IPS-20b (cell line): ENCODE measurements at regions not wholly inside any gene's neighbourhood (a gene's known extent, or its start where the extent isn't known, plus 50 kb on each side); places are given as distances from the start of the nearest gene placed in this dataset.

Source experiments
- H3K27ac ChIP-seq: one replicate; pipeline ENCODE4 v1.5.1; 2013; ENCODE audit warnings: low read length
- H3K27me3 ChIP-seq: 2 replicates; pipeline ENCODE4 v1.6.1; 2013; ENCODE audit warnings: mild to moderate bottlenecking, low read length, inconsistent platforms; ENCODE audit not compliant: insufficient read depth
- H3K36me3 ChIP-seq: 2 replicates; pipeline ENCODE4 v1.6.1; 2013; ENCODE audit warnings: low read depth, mild to moderate bottlenecking, inconsistent platforms, low read length, moderate library complexity; ENCODE audit not compliant: insufficient read depth
- H3K4me1 ChIP-seq: 2 replicates; pipeline ENCODE4 v1.6.1; 2013; ENCODE audit warnings: mild to moderate bottlenecking, control low read depth, inconsistent platforms, low read length, moderate library complexity; ENCODE audit not compliant: insufficient read depth
- H3K4me3 ChIP-seq: 2 replicates; pipeline ENCODE4 v1.5.1; 2013; ENCODE audit warnings: mild to moderate bottlenecking, low read length, inconsistent platforms
- H3K9ac ChIP-seq: 2 replicates; pipeline ENCODE4 v1.6.1; 2013; ENCODE audit warnings: low read depth, mild to moderate bottlenecking, inconsistent platforms, low read length, moderate library complexity
- H3K9me3 ChIP-seq: 2 replicates; pipeline ENCODE4 v1.6.1; 2013; ENCODE audit warnings: mild to moderate bottlenecking, low read depth, low read length, inconsistent platforms; ENCODE audit not compliant: insufficient read depth

GRCh38 chr2:188077757-188078156 lies 213.9 kb upstream of the GULP1 start:
- no peak overlapping the region for H3K4me3 ChIP-seq

GRCh38 chr2:188078534-188078933 lies 213.1 kb upstream of the GULP1 start:
- H3K27ac ChIP-seq, result no peak overlapping the region
- H3K9me3 ChIP-seq, result no peaks in the 10 kb centered on the region
- no peak overlapping the region for H3K9ac ChIP-seq

More at GRCh38 chr2:188077757-188078156, 213.9 kb upstream of the GULP1 start:
- H3K9me3 ChIP-seq, result no peaks in the 10 kb centered on the region
- H3K4me1 ChIP-seq, result no peaks in the 10 kb centered on the region
- H3K27me3 ChIP-seq, result no peaks in the 10 kb centered on the region
- no peaks in the 10 kb centered on the region for H3K36me3 ChIP-seq
- H3K9ac ChIP-seq, result no peak overlapping the region
- H3K27ac ChIP-seq, result no peak overlapping the region

GRCh38 chr2:188079196-188079595 lies 212.5 kb upstream of the GULP1 start:
- Histone ChIP-seq H3K27ac (no peak overlapping the region), H3K9me3 (no peaks in the 10 kb centered on the region), H3K9ac (no peak overlapping the region), H3K4me1 (no peaks in the 10 kb centered on the region), H3K36me3 (no peaks in the 10 kb centered on the region), H3K27me3 (no peaks in the 10 kb centered on the region), H3K4me3 (no peak overlapping the region)

More at GRCh38 chr2:188078534-188078933, 213.1 kb upstream of the GULP1 start:
- Histone ChIP-seq H3K27me3 (no peaks in the 10 kb centered on the region), H3K36me3 (no peaks in the 10 kb centered on the region), H3K4me3 (no peak overlapping the region), H3K4me1 (no peaks in the 10 kb centered on the region)

GRCh38 chr2:188085421-188085820 lies 206.3 kb upstream of the GULP1 start:
- no peaks in the 10 kb centered on the region for H3K36me3 ChIP-seq
- H3K9me3 ChIP-seq, result peaks cover 11% of the 10 kb centered on the region; the same call in 1 of the 2 replicates
- no peaks in the 10 kb centered on the region for H3K4me1 ChIP-seq
- no peaks in the 10 kb centered on the region for H3K27me3 ChIP-seq
- H3K9ac ChIP-seq, result no peak overlapping the region
- no peak overlapping the region for H3K27ac ChIP-seq
- no peak overlapping the region for H3K4me3 ChIP-seq

- Histone ChIP-seq H3K4me1 (no peaks in the 10 kb centered on the region), H3K36me3 (no peaks in the 10 kb centered on the region), H3K9ac (no peak overlapping the region), H3K27ac (no peak overlapping the region), H3K9me3 (peaks cover 11% of the 10 kb centered on the region; the same call in 1 of the 2 replicates), H3K4me3 (no peak overlapping the region), H3K27me3 (no peaks in the 10 kb centered on the region)
These were observed 201.8 kb upstream of the GULP1 start for GRCh38 chr2:188089901-188090300.

- no peaks in the 10 kb centered on the region for H3K4me1 ChIP-seq
- no peak overlapping the region for H3K4me3 ChIP-seq
- no peaks in the 10 kb centered on the region for H3K36me3 ChIP-seq
- H3K9ac ChIP-seq, result no peak overlapping the region
- H3K27ac ChIP-seq, result no peak overlapping the region
- no peaks in the 10 kb centered on the region for H3K27me3 ChIP-seq
- peaks cover 11% of the 10 kb centered on the region; the same call in 1 of the 2 replicates for H3K9me3 ChIP-seq
These were observed 200.5 kb upstream of the GULP1 start for GRCh38 chr2:188091220-188091619.

- H3K9me3 ChIP-seq, result peaks cover 2% of the 10 kb centered on the region; the same call in 1 of the 2 replicates
- no peaks in the 10 kb centered on the region for H3K27me3 ChIP-seq
- no peak overlapping the region for H3K9ac ChIP-seq
- H3K27ac ChIP-seq, result no peak overlapping the region
- no peaks in the 10 kb centered on the region for H3K36me3 ChIP-seq
- H3K4me1 ChIP-seq, result no peaks in the 10 kb centered on the region
- no peak overlapping the region for H3K4me3 ChIP-seq
These were observed 198.9 kb upstream of the GULP1 start for GRCh38 chr2:188092734-188093133.

GRCh38 chr2:188096910-188097309 lies 194.8 kb upstream of the GULP1 start:
- Histone ChIP-seq H3K9me3 (no peaks in the 10 kb centered on the region), H3K4me1 (no peaks in the 10 kb centered on the region), H3K36me3 (no peaks in the 10 kb centered on the region), H3K27ac (no peak overlapping the region), H3K9ac (no peak overlapping the region), H3K27me3 (no peaks in the 10 kb centered on the region), H3K4me3 (no peak overlapping the region)

- H3K36me3 ChIP-seq, result no peaks in the 10 kb centered on the region
- no peak overlapping the region for H3K4me3 ChIP-seq
- no peaks in the 10 kb centered on the region for H3K27me3 ChIP-seq
- no peaks in the 10 kb centered on the region for H3K4me1 ChIP-seq
- H3K9ac ChIP-seq, result no peak overlapping the region
- H3K27ac ChIP-seq, result no peak overlapping the region
- H3K9me3 ChIP-seq, result no peaks in the 10 kb centered on the region
These were observed 188.8 kb upstream of the GULP1 start for GRCh38 chr2:188102881-188103280.

GRCh38 chr2:188114014-188114413 lies 177.7 kb upstream of the GULP1 start:
- H3K9me3 ChIP-seq, result no peaks in the 10 kb centered on the region
- no peak overlapping the region for H3K4me3 ChIP-seq
- H3K9ac ChIP-seq, result no peak overlapping the region
- no peaks in the 10 kb centered on the region for H3K27me3 ChIP-seq
- H3K36me3 ChIP-seq, result no peaks in the 10 kb centered on the region
- no peak overlapping the region for H3K27ac ChIP-seq
- no peaks in the 10 kb centered on the region for H3K4me1 ChIP-seq

GRCh38 chr2:188117706-188118105 lies 174.0 kb upstream of the GULP1 start:
- no peaks in the 10 kb centered on the region for H3K9me3 ChIP-seq
- H3K27me3 ChIP-seq, result no peaks in the 10 kb centered on the region
- no peak overlapping the region for H3K27ac ChIP-seq
- H3K9ac ChIP-seq, result no peak overlapping the region
- no peaks in the 10 kb centered on the region for H3K36me3 ChIP-seq
- H3K4me3 ChIP-seq, result no peak overlapping the region
- H3K4me1 ChIP-seq, result no peaks in the 10 kb centered on the region

GRCh38 chr2:188118431-188118830 lies 173.2 kb upstream of the GULP1 start:
- Histone ChIP-seq H3K4me3 (no peak overlapping the region), H3K27ac (no peak overlapping the region), H3K27me3 (no peaks in the 10 kb centered on the region), H3K4me1 (no peaks in the 10 kb centered on the region), H3K9ac (no peak overlapping the region), H3K36me3 (no peaks in the 10 kb centered on the region), H3K9me3 (no peaks in the 10 kb centered on the region)
